GM18858 (cell line): ENCODE measurements at regions not wholly inside any gene's neighbourhood (a gene's known extent, or its start where the extent isn't known, plus 50 kb on each side); places are given as distances from the start of the nearest gene placed in this dataset.
"Not testable (repeated sequence)": the region's sequence is repeated elsewhere in the genome, so short reads cannot be mapped to it uniquely, and the experiment has no call there.

ENCODE experiments used
- ATAC-seq: cut with Tn5 transposase; IDR thresholded peaks from one replicate; pipeline ENCODE4 v1.9.1; 2021; ENCODE audit not compliant: unreplicated experiment

DNA sequence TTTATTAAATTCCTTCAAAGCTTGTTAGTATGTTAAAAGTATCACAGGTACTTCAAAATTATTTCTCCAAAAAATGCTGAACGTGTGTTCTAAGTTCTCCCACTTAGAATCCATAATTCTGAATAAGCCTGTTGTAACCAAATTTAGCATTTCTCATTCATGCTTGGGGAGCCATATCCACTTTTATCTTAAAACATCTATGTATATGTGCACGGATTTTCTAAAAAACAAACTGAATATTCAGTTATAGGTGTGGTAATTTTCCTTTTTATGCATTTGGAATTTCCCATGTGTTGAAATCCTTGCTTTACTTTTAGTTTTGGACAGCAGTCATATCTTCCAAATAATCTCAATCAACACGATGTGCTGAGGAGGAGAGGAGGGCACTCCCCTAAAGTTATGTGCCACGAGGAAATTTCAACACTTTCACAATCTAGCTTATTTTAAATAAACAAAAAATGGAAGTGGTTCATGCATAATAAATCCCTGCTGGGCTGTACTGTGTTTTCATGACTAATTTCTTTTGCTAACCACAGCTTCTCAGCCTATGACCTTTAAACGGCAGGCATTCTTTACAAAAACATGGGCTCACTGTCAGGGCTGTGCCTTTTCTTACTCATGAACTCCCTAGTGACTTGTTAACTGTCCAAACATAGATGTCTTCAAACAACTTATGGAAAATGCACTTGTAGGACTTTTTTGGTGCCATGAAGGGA is 380.3 kb upstream of the SEMA3C start:
- no peak for ATAC-seq

DNA sequence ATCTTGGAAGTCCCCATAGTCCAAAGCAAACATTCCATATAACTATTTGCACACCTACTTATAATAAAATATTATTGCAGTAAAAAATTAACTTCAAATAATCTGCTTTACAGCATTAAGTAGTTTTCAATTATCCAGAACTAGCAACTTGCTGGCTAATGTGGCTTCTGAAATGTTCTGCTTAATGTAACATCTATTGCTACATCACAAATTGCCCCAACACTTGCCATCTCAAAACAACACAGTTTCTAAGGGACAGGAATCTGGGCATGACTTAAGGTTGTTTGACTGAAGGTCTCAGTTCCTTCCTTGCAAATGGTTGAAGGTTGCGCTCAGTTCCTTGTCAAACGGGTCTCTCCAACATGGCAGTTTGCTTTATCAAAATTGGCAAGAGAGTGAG is 378.5 kb upstream of the SEMA3C start:
- ATAC-seq = no peak

DNA sequence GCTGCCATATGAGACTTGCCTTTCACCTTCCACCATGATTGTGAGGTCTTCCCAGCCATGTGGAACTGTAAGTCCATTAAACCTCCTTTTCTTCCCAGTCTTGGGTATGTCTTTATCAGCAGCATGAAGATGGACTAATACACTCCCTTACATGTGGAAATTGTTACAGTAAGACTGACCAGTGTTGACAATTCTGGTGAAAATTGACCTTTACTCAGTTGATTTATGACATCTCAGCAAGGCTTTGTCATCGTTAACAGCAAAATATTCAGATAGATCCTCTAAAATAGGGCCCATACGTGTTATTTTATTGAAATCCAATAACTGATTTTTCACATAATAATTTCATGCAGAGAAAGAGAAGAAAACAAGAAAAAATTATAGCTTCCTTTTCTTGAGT is 377.9 kb upstream of the SEMA3C start:
- ATAC-seq = no peak

DNA sequence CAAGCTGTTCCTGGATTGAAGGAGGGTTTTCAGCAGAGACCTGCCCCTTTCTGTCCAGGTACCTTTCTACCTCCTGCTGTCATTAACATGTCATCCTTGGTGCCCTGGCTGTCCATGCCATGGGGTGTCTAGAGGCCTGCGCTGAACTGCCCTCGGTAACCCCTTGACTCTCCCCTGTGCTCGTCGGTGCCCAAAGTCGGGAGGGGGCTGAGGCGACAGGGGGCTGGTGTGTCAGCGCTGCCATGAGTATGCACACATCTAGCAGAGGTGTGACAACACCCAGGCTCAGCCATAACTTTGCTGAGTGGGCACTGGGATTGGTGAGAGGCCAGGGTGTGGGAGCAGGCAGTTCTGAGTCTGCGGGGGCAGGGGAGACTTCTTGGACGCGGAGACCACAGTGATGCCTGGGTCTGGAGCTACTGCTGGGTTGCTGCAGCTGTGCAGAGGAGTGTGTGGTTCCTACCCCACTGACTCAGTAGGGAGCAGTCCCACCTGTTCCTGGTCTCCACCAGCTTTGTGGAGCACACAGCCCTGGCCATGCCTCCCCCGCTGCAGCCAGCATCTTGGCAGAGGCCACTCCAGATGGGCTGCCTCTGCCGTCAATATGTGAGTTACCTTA is 376.2 kb upstream of the SEMA3C start:
- no peak for ATAC-seq

DNA sequence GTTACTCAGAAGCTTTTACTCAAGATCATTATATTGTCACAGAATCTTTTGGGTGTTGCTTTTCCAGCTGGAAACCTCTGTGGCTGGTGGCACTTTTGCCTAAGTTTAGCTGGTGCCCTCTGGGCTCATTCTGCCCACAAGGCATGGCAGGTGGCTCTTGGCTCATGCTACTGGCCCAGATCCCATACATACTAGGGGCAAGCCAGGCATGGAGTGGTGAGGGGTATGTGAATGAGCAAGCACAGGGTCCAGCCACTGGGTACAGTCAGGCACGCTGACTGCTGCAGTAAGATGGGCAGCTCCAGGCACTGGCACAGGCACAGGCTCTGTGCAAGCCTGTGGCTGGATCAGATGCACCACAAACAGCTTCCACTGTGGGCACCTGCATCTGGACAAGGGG is 375.0 kb upstream of the SEMA3C start:
- no peak for ATAC-seq

DNA sequence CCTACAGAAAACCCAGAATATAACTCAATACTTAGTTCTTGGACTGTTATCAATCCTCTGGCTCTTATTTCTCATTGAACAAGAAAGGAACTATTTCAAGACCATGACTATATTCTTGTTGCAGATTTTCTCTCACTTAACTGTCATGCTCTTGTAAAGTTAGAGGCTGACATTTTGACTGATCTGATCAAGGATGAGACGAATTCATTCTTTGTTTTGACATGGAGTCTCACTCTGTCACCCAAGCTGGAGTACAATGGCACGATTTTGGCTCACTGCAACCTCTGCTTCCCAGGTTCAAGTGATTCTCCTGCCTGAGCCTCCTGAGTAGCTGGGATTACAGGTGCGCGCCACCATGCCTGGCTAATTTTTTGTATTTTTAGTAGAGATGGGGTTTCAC is 367.9 kb upstream of the SEMA3C start:
- not testable (repeated sequence) for ATAC-seq

DNA sequence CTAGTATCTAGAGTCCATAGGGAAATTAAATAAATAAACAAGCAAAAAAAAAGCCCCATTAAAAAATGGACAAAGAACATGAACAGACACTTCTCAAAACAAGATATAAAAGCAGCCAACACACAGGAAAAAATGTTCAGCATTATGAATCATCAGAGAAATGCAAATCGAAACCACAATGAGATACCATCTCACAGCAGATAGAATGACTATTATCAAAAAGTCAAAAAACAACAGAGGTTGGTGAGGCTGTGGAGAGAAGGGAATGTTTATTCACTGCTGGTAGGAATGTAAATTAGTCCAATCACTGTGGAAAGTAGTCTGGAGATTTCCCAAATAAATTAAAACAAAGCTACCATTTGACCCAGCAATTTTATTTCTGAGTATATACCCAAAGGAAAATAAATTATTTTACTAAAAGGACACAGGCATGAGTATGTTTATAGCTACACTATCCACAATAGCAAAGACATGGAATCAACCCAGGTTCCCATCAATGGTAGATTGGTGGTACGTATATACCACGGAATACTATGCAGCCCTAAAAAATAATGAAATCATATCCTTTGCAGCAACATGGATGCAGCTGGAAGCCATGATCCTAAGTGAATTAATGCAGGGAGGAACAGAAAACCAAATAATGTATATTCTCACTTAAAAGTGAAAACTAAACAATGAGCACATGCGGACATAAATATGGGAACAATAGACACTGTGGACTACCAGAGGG is 366.5 kb upstream of the SEMA3C start:
- ATAC-seq = no peak

DNA sequence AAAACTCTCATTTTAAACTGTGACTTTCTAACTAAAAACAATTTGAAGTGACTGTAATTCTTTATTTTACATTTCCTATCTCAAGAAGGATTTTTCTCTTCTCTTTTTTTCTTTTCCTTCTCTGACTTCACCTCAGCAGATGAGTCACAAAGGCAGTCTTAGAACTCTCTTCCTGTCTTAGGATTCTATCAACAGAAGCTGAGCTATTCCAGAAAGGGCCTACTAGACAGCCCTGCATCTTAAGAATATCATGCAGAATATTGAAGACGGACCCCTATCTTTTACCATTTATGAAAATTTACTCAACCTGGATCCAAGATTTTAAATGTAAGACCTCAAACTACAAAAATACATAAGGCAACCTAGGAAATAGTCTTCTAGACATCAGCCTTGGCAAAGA is 365.7 kb upstream of the SEMA3C start:
- no peak for ATAC-seq

DNA sequence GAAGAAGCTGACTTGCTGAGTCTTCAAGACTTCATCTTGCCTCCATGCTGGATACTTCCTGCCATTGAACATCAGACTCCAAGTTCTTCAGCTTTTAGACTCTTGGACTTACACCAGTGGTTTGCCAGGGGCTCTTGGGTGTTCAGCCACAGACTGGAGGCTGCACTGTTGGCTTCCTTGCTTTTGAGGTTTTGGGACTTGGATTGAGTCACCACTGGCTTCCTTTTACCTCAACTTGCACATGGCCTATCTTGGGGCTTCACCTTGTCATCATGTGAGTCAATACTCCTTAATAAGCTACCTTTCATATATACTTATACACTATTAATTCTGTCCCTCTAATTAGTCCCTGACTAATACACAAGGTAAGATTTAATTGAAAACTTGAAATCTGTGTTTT is 361.7 kb upstream of the SEMA3C start:
- ATAC-seq = no peak

DNA sequence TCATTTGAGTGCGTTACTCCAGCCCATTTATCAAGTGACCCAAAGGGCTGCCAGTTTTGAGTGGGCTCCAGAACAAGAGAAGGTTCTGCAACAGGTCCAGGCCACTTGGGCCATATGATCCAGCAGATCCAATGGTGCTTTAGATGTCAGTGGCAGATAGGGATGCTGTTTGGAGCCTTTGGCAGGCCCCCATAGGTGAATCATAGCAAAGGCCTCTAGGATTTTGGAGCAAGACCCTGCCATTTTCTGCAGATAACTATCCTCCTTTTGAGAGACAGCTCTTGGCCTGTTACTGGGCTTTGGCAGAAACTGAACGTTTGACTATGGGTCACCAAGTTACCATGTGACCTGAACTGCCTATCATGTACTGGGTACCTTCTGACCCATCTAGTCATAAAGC is 358.8 kb upstream of the SEMA3C start:
- no peak for ATAC-seq

DNA sequence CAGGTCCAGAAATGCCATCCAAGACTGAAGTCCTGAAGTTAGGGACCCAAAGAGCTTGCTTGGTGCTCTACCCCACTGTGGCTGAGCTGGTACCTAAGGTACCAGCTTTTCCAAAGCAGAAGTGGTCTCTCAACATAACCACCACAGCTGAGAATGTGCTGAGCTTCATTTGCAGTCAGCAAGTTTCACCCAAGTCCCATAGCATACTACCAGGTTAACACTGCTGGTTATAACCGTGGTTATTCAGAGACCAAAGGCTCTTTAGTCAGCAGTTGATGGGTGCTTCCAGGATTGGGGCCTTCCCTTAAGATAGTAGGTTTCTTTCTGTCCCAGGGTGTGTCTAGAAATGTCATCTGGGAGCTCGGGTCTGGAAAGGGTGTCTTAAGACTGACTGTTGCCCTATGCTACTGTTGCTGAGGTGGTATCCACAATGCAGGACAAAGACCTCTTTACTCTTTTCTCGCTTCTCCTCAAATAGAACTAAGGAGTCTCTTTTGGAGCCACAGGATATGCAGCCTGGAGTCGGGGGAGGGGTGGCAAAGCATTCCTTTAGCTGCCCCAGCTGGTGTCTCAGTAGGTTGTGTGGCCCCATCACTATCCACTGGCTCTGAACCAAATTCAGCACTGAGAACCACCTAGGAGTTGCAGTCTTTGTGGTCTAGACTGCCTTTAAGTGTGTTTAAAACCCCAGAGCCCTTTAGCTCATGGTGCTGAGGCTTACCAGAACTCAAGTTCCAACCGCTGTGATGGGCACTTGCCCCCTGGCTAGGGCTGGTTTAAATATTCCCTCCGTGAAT is 354.9 kb upstream of the SEMA3C start:
- no peak for ATAC-seq

DNA sequence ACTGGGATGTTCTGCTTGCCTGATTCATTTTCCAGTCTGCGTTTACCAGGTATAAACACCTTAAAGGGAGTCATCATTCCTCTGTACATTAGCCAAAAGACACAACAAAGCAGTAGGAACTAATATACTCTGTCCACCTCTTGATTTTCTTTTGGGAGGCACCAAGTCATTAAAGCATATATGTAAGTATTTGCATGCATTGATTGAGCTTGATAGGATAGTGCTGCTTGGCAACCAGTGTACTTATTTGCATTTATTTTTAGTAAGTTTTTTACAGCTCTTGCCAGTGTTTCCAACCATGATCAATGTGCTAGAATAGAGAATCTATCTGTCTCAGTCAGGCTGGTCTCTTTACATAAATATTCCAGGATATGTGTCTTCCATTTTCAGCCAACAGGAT is 353.3 kb upstream of the SEMA3C start:
- no peak for ATAC-seq

DNA sequence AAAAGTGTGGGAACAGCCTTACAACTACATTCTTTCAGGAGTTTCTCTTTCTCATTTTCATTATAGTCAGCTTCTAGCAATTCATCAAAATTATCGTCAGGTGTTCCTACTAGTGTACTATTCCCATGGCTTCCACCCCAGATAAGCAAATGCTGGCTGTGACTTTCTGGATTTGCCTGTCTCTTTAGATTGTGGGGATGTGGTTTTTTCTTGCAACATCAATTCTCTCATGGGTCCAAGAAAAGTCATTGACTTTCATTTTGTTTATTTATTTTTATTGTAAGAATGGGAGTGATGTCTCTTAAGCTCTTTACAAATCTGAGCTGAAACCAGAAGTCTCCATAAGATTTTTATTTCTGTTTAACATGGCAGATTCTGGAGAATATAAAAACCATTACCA is 349.7 kb upstream of the SEMA3C start:
- ATAC-seq = no peak

DNA sequence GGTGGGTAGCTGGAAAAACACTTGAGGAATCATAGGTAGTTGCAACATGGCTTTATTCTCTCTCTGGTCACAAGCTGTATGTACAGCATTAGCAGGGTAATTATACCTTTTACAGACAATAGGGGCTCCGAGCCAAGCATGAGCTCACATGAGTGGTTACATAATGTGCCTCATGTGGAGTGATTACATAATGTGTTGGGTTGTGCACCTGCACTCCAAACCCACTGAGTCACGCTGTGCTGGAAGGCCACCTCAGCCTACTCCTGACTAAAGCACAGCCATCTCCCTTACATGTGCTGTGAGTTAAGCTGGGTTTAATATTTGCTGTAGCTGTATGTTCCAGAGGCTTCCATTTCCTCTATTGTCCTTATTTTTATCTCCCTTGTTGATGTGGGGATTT is 348.7 kb upstream of the SEMA3C start:
- ATAC-seq = no peak

DNA sequence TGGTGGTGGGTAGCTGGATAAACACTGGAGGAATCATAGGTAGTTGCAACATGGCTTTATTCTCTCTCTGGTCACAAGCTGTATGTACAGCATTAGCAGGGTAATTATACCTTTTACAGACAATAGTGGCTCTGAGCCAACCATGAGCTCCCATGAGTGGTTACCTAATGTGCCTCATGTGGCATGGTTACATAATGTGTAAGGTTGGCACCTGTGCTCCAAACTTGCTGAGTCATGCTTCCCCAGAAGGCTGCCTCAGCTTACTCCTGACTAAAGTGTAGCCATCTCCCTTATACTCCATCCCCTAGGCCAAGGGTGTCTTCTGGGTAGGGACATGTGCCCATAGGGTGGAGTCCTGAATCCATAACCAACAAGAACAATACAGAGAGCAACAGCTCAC is 345.3 kb upstream of the SEMA3C start:
- ATAC-seq = no peak

DNA sequence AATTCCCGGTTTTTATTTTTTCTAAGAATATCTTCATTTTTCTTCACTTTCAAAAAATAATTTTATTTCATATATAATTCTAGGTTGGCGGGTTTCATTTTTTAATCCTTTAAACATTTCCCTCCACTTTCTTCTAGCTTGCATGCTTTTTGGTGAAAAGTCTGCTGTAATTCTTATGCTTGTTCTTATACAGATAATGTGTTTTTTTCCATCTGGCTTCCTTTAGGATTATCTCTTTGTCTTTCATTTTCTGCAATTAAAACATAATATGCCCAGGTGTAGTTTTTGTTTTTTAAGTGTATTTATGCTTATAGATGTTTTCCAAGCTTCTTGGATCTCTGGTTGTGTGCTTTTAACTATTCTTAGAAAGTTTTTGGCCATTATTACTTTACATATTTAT is 341.3 kb upstream of the SEMA3C start:
- ATAC-seq = no peak

DNA sequence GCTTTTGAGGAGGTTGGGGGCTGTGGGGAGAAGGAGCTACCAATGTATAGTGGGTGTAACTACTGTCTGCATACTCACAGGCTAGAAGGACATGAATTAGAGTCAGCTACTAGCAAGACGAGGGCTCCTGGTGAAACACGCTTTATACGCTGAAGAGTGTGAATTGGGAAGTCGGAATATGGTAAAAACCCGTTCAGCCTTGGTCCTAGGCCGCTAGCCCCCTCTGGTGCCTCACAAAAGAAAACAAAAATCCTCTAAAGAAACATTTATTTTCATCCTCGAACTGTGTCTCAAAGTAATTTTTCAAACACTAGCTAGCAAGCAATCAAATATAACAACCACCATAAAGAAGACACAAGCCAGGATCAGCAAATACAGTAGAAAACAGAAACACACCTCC is 338.1 kb upstream of the SEMA3C start:
- no peak for ATAC-seq

DNA sequence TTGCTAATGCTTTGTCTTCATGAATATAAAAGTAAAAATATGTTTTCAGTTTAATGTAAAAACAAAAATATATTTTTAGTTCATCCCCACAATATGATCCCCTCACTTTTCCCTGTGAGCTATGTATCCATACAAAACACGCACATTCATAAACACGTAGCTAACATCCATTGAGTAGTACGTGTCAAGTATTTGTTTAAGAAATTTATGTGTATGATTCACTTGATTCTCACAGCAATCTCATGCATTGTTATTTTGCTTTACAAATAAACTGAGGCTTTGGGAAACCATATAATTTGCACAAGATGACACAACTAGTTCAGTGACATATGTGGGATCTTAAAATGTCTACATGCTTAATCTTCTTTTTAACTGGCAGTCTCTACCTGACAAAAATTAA is 329.6 kb upstream of the SEMA3C start:
- ATAC-seq = no peak

DNA sequence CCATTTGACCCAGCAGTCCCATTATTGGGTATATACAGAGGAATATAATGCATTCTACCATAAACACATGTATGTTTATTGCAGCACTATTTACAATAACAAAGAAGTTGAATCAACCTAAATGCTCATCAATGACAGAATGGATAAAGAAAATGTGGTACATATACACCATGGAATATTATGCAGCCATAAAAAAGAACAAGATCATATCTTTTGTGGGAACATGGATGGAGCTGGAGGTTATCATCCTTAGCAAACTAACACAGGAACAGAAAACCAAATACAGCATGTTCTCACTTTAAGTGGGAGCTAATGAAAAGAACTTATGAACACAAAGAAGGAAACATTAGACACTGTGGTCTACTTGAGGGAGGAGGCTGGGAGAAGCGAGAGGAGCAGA is 328.5 kb upstream of the SEMA3C start:
- not testable (repeated sequence) for ATAC-seq

DNA sequence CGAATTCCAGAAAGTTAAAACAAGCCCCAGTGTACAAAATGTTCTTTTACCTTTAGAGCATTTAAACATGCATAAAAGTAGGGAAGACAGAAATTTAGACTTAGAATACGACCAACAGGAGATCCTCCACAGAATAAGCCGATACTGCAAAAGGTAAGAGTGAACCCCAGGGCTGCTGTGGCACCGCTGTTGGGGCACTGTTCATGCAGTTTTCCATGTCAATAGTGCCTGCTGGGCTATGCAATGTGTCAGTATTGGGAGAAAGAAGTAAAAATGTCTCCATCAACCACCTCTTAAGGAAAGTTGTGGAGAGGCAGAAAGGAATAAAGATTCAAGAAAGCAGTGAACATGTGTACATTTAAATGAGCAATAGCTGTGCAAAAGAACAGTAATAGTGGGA is 326.5 kb upstream of the SEMA3C start:
- no peak for ATAC-seq

DNA sequence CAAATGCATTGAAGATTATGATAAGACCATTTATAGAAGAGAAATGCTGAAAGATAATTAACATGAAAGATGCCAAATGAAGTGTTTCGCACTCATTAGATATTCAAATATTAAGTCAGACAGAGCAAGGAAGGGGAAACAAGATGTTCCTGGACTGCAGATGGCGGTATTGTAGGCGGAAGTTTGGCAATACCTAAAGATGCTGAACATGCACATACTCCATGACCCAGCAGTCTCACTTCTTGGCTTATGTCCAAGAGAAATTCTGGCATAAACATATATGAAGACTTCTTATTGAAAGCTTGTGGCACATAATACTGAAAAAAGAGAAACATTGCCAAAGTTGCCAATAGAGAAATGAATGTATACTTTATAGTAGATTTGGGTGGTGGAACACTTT is 325.4 kb upstream of the SEMA3C start:
- no peak for ATAC-seq

DNA sequence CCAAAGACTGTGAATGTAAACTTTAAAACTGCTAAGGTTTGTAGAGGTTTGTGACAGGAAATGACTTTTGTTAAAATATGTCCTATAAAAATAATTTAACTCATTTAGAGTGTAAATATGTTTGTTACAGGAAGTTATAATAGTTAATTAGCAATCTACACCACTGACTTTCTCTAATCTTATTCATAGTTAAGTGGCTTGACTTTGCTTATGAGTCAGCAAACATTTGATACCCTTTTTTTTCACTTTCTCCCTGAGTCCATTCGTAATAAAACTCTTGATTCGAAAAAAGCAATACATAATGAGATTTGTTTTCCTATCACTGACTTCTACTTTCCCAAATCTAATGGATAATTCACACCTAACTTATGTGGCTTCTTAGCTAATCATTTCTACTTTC is 317.7 kb upstream of the SEMA3C start:
- no peak for ATAC-seq
